ENCODE measurements at regions not wholly inside any gene's neighbourhood (a gene's known extent, or its start where the extent isn't known, plus 50 kb on each side); places are given as distances from the start of the nearest gene placed in this dataset.

GRCh38 chr4:181606300-181606699 lies 636.9 kb upstream of the TENM3 start:
- in situ Hi-C loops (cut with HindIII; ENCODE audit: extremely low pct_ligation_motif_present, low pct_unique_long_range_greater_than_20kb) = no loop called here
- Histone ChIP-seq H3K4me1 (ENCODE audit: insufficient read depth, low read length) (no peaks in the 10 kb centered on the region), H3K79me2 (ENCODE audit: insufficient read depth, low read length) (no peaks in the 10 kb centered on the region), H3K9me3 (ENCODE audit: low read length) (no peaks in the 10 kb centered on the region), H3K4me2 (ENCODE audit: low read depth, low read length) (no peak overlapping the region), H4K20me1 (ENCODE audit: insufficient read depth, low read length) (no peaks in the 10 kb centered on the region), H3K27ac (ENCODE audit: extremely low read length, insufficient read depth, low read length) (no peak overlapping the region), H3K4me3 (replicated peaks in 1 of 3; ENCODE audit: insufficient read depth in 1 of 3, low read depth in 2 of 3, low read length in 3 of 3) (no peak overlapping the region), H2AFZ (ENCODE audit: low read length) (no peak overlapping the region), H3K27me3 (ENCODE audit: control insufficient read depth in 1 of 2, insufficient read depth in 2 of 2, low read length in 2 of 2) (no peaks in the 10 kb centered on the region; a peak in 1 of 5 replicates), H3K9ac (ENCODE audit: insufficient read depth, low read depth, low read length) (no peak overlapping the region), H3K36me3 (replicated peaks in 1 of 2; ENCODE audit: control insufficient read depth in 1 of 2, insufficient read depth in 2 of 2, low read length in 2 of 2) (no peaks in the 10 kb centered on the region)
- WGBS (ENCODE audit: low lambda C conversion rate) = 0% methylated on average over 1 of the region's 1 CpG
- FAIRE-seq (no peak), DNase-seq (ENCODE audit: low spot score) (no peak), ATAC-seq (no peak)
- POLR2A ChIA-PET = no interaction called here
- intact Hi-C loops (cut with micrococcal nuclease; ENCODE audit: unreplicated experiment) = no loop called here
- TF ChIP-seq MBNL3 (CRISPR knock-in tag; conservative IDR thresholded peaks at IDR 0.05) (no peak), FIP1L1 (IDR thresholded peaks at IDR 0.05; ENCODE audit: borderline replicate concordance, insufficient read depth, low read depth, low read length) (no peak), ZNF484 (CRISPR knock-in tag; IDR thresholded peaks at IDR 0.05; ENCODE audit: borderline replicate concordance, low read depth) (no peak), RELA (CRISPR knock-in tag; IDR thresholded peaks at IDR 0.05) (no peak), KMT2B (CRISPR knock-in tag; IDR thresholded peaks at IDR 0.05) (no peak), NR3C1 (CRISPR knock-in tag; IDR thresholded peaks at IDR 0.05) (no peak), ATRX (CRISPR knock-in tag; IDR thresholded peaks at IDR 0.05; ENCODE audit: borderline replicate concordance) (no peak), ZNF280D (CRISPR knock-in tag; IDR thresholded peaks at IDR 0.05) (no peak), GFI1 (CRISPR knock-in tag; IDR thresholded peaks at IDR 0.05; ENCODE audit: borderline replicate concordance) (no peak), ZNF143 (CRISPR knock-in tag; IDR thresholded peaks at IDR 0.05) (no peak), GPBP1L1 (CRISPR knock-in tag; IDR thresholded peaks at IDR 0.05) (no peak), ZNF605 (CRISPR knock-in tag; IDR thresholded peaks at IDR 0.05) (no peak), BRCA1 (CRISPR knock-in tag; IDR thresholded peaks at IDR 0.05) (no peak), ZBTB8A (CRISPR knock-in tag; IDR thresholded peaks at IDR 0.05; ENCODE audit: borderline replicate concordance, low read depth) (no peak), CEBPG (CRISPR knock-in tag; IDR thresholded peaks at IDR 0.05) (no peak)
- TF ChIP-seq, protein P1, sequence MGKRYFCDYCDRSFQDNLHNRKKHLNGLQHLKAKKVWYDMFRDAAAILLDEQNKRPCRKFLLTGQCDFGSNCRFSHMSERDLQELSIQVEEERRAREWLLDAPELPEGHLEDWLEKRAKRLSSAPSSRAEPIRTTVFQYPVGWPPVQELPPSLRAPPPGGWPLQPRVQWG (CRISPR knock-in tag; IDR thresholded peaks at IDR 0.05; ENCODE audit: borderline replicate concordance, low read depth) = no peak
- CTCF ChIA-PET (ENCODE audit: low intra/inter-chr PET ratio, low total read pairs) = no interaction called here
- BruUV-seq (replicated peaks) = no TSS peak

Data from HepG2 (cell line).